ENCODE measurements at regions not wholly inside any gene's neighbourhood (a gene's known extent, or its start where the extent isn't known, plus 50 kb on each side); places are given as distances from the start of the nearest gene placed in this dataset.

GRCh38 chr15:100716456-100717085, 114.2 kb downstream of the ASB7 start:
- H3K4me3 Mint-ChIP-seq: no peak overlapping the region
- no peaks in the 10 kb centered on the region for H3K36me3 Mint-ChIP-seq (ENCODE audit: low read depth)
- peaks cover 9% of the 10 kb centered on the region for H3K4me1 Mint-ChIP-seq
- no peaks in the 10 kb centered on the region for H3K27me3 Mint-ChIP-seq (ENCODE audit: low read depth)
- no peaks in the 10 kb centered on the region for H3K9me3 Mint-ChIP-seq
- no peak for TF ChIP-seq CTCF (conservative IDR thresholded peaks at IDR 0.05)
- no peak overlapping the region for H3K27ac Mint-ChIP-seq (ENCODE audit: unreplicated experiment)
- no peak for DNase-seq (ENCODE audit: low read depth, low spot score)

GRCh38 chr15:100717596-100717995, 115.2 kb downstream of the ASB7 start:
- H3K4me1 Mint-ChIP-seq: peaks cover 9% of the 10 kb centered on the region
- TF ChIP-seq CTCF (conservative IDR thresholded peaks at IDR 0.05): no peak
- no peak for DNase-seq (ENCODE audit: low read depth, low spot score)
- no peaks in the 10 kb centered on the region for H3K27me3 Mint-ChIP-seq (ENCODE audit: low read depth)
- H3K27ac Mint-ChIP-seq (ENCODE audit: unreplicated experiment): no peak overlapping the region
- no peaks in the 10 kb centered on the region for H3K9me3 Mint-ChIP-seq
- no peak overlapping the region for H3K4me3 Mint-ChIP-seq
- H3K36me3 Mint-ChIP-seq (ENCODE audit: low read depth): no peaks in the 10 kb centered on the region

- Mint-ChIP-seq H3K27ac (ENCODE audit: unreplicated experiment) (no peak overlapping the region), H3K9me3 (no peaks in the 10 kb centered on the region), H3K27me3 (ENCODE audit: low read depth) (no peaks in the 10 kb centered on the region), H3K4me3 (no peak overlapping the region), H3K36me3 (ENCODE audit: low read depth) (no peaks in the 10 kb centered on the region), H3K4me1 (peaks cover 9% of the 10 kb centered on the region)
- DNase-seq (ENCODE audit: low read depth, low spot score): no peak
- no peak for TF ChIP-seq CTCF (conservative IDR thresholded peaks at IDR 0.05)
These were observed 115.9 kb downstream of the ASB7 start for GRCh38 chr15:100718075-100718980.

- Mint-ChIP-seq H3K4me1 (peaks cover 13% of the 10 kb centered on the region), H3K4me3 (no peak overlapping the region), H3K27ac (ENCODE audit: unreplicated experiment) (no peak overlapping the region), H3K36me3 (ENCODE audit: low read depth) (no peaks in the 10 kb centered on the region), H3K27me3 (ENCODE audit: low read depth) (no peaks in the 10 kb centered on the region), H3K9me3 (no peaks in the 10 kb centered on the region)
- DNase-seq (ENCODE audit: low read depth, low spot score): no peak
- no peak for TF ChIP-seq CTCF (conservative IDR thresholded peaks at IDR 0.05)
These were observed 118.1 kb downstream of the ASB7 start for GRCh38 chr15:100720406-100720967.

GRCh38 chr15:100721758-100722550, 119.6 kb downstream of the ASB7 start:
- Mint-ChIP-seq H3K4me1 (peaks cover 13% of the 10 kb centered on the region), H3K9me3 (no peaks in the 10 kb centered on the region), H3K27ac (ENCODE audit: unreplicated experiment) (no peak overlapping the region), H3K36me3 (ENCODE audit: low read depth) (no peaks in the 10 kb centered on the region), H3K27me3 (ENCODE audit: low read depth) (no peaks in the 10 kb centered on the region), H3K4me3 (no peak overlapping the region)
- no peak for DNase-seq (ENCODE audit: low read depth, low spot score)
- TF ChIP-seq CTCF (conservative IDR thresholded peaks at IDR 0.05): no peak

All from neural crest cell (in vitro differentiated cells).